HCT116 (cell line): ENCODE measurements at regions not wholly inside any gene's neighbourhood (a gene's known extent, or its start where the extent isn't known, plus 50 kb on each side); places are given as distances from the start of the nearest gene placed in this dataset.

ENCODE experiments used
- ATAC-seq: fragments of 200-7000 bp; cut with Tn5 transposase; 2 replicates; pipeline ENCODE4 v1.9.1; 2020; ENCODE audit warnings: mild to moderate bottlenecking, moderate library complexity
- BruUV-seq: library from RNA; stranded (reverse); fragments of 400-500 nt; replicated peaks from 2 replicates; lab custom pipeline; 2021; lab: Mats Ljungman, UMichigan
- CTCF ChIA-PET: fragments of 300-600 bp; sonication (Branson Sonifier 250); formaldehyde crosslinking; loops from one replicate; lab custom pipeline; 2021; ENCODE audit warnings: antibody characterized with exemption; lab: Charles Lee
- POLR2A ChIA-PET: fragments of 300-600, 350-600 bp; sonication (Branson Sonifier 250); formaldehyde crosslinking; loops from one replicate; lab custom pipeline; 2021; ENCODE audit warnings: antibody characterized with exemption; lab: Charles Lee
- RAD21 ChIA-PET, 2 experiments: fragments of 300-600 bp; sonication (Branson Sonifier 250); formaldehyde crosslinking; loops; one replicate each; lab custom pipeline; 2023; ENCODE audit warnings: low total read pairs in 2 of 2; ENCODE audit not compliant: uncharacterized antibody in 2 of 2, unreplicated experiment in 2 of 2, low non-redundant PET in 1 of 2; lab: Charles Lee
- DNase-seq: peaks from one replicate; pipeline ENCODE4 v3.0.0-alpha.2; 2010; ENCODE audit warnings: low read depth, low spot score
- H2AFZ ChIP-seq: fragments of 200-600 bp; shearing (Covaris generic), sonication (generic); 2 replicates; pipeline ENCODE4 v1.6.1; 2017; ENCODE audit warnings: low read depth, mixed run types, mixed read lengths, antibody characterized with exemption, low read length; ENCODE audit not compliant: poor library complexity, severe bottlenecking
- H3K27ac ChIP-seq: 2 replicates; pipeline ENCODE4 v1.5.1; 2012; ENCODE audit warnings: low read depth, low read length
- H3K27me3 ChIP-seq: fragments of 200-600 bp; sonication (generic); 2 replicates; pipeline ENCODE4 v1.6.1; 2016; ENCODE audit warnings: mixed run types, low read length, mixed read lengths; ENCODE audit not compliant: insufficient read depth
- H3K36me3 ChIP-seq, 2 experiments: fragments of 200-500 bp in 1 of 2; fragments of 200-600 bp in 1 of 2; sonication (Bioruptor generic) in 1 of 2; sonication (generic) in 1 of 2; 2 replicates each; pipeline versions ENCODE4 v1.5.1 to v1.6.1; 2014 to 2016; ENCODE audit warnings: low read length in 2 of 2, inconsistent platforms in 1 of 2, mixed read lengths in 1 of 2, mixed run types in 1 of 2; ENCODE audit not compliant: insufficient read depth in 2 of 2, control insufficient read depth in 1 of 2
- H3K4me1 ChIP-seq, 2 experiments: fragments of 200-600 bp in 1 of 2; sonication (generic) in 1 of 2; 2 replicates each; pipeline versions ENCODE4 v1.5.1 to v1.6.1; 2012 to 2017; ENCODE audit warnings: low read length in 2 of 2, inconsistent platforms in 1 of 2, mild to moderate bottlenecking in 1 of 2, mixed read lengths in 1 of 2, mixed run types in 1 of 2, moderate library complexity in 1 of 2; ENCODE audit not compliant: insufficient read depth in 2 of 2, control insufficient read depth in 1 of 2
- H3K4me2 ChIP-seq: fragments of 200-600 bp; sonication (generic); 2 replicates; pipeline ENCODE4 v1.6.1; 2017; ENCODE audit warnings: mixed run types, low read length, mixed read lengths
- H3K4me3 ChIP-seq, 2 experiments: fragments of 200-600 bp in 1 of 2; sonication (generic) in 1 of 2; replicated peaks in 1 of 2; 2 replicates each; pipeline ENCODE4 v1.5.1; 2011 to 2016; ENCODE audit warnings: low read length in 2 of 2, control low read depth in 1 of 2, low read depth in 1 of 2, mild to moderate bottlenecking in 1 of 2, mixed read lengths in 1 of 2, mixed run types in 1 of 2
- H3K79me2 ChIP-seq: fragments of 200-600 bp; sonication (generic); 2 replicates; pipeline ENCODE4 v1.6.1; 2017; ENCODE audit warnings: mild to moderate bottlenecking, mixed run types, low read length, moderate library complexity, mixed read lengths; ENCODE audit not compliant: insufficient read depth
- H3K9ac ChIP-seq: fragments of 200-600 bp; sonication (generic); 2 replicates; pipeline ENCODE4 v1.6.1; 2016; ENCODE audit warnings: low read length, mixed read lengths
- H3K9me2 ChIP-seq: fragments of 200-600 bp; sonication (generic), shearing (Covaris generic); 2 replicates; pipeline ENCODE4 v1.6.1; 2017; ENCODE audit warnings: mixed run types, mild to moderate bottlenecking, moderate library complexity; ENCODE audit not compliant: insufficient read depth
- H3K9me3 ChIP-seq, 2 experiments: fragments of 200-500 bp in 1 of 2; fragments of 200-600 bp in 1 of 2; sonication (Bioruptor generic) in 1 of 2; sonication (generic) in 1 of 2; 2 replicates each; pipeline ENCODE4 v1.6.1; 2014 to 2017; ENCODE audit warnings: low read length in 2 of 2, mixed read lengths in 2 of 2, inconsistent platforms in 1 of 2, low read depth in 1 of 2, mild to moderate bottlenecking in 1 of 2, mixed run types in 1 of 2, moderate library complexity in 1 of 2; ENCODE audit not compliant: control insufficient read depth in 1 of 2, insufficient read depth in 1 of 2
- H4K20me1 ChIP-seq: fragments of 200-600 bp; sonication (generic), shearing (Covaris generic); 2 replicates; pipeline ENCODE4 v1.6.1; 2017; ENCODE audit warnings: mixed run types, mild to moderate bottlenecking, moderate library complexity; ENCODE audit not compliant: insufficient read depth
- CEBPB ChIP-seq: IDR thresholded peaks from 2 replicates; pipeline ENCODE4 v1.6.1; 2012; ENCODE audit warnings: low read depth
- MAX ChIP-seq: IDR thresholded peaks from 2 replicates; pipeline ENCODE4 v1.6.1; 2012
- POLR2A ChIP-seq: IDR thresholded peaks from 2 replicates; pipeline ENCODE4 v1.7.0; 2011; ENCODE audit warnings: borderline replicate concordance; ENCODE audit not compliant: insufficient read depth, insufficient read length; ENCODE audit errors: extremely low read depth
- POLR2AphosphoS5 ChIP-seq: IDR thresholded peaks from 2 replicates; pipeline ENCODE4 v1.6.1; 2011; ENCODE audit warnings: mild to moderate bottlenecking, low read depth, low read length, moderate library complexity
- RAD21 ChIP-seq: IDR thresholded peaks from 2 replicates; pipeline ENCODE4 v1.6.1; 2012; ENCODE audit warnings: low read depth, mild to moderate bottlenecking
- REST ChIP-seq: IDR thresholded peaks from 2 replicates; pipeline ENCODE4 v1.6.1; 2012; ENCODE audit warnings: low read depth
- SIN3A ChIP-seq: IDR thresholded peaks from 2 replicates; pipeline ENCODE4 v1.6.1; 2012; ENCODE audit warnings: low read depth
- TCF7L2 ChIP-seq: IDR thresholded peaks from 2 replicates; pipeline ENCODE4 v1.7.0; 2011; ENCODE audit warnings: borderline replicate concordance, inconsistent platforms; ENCODE audit not compliant: insufficient read depth, insufficient read length; ENCODE audit errors: extremely low read depth
- YY1 ChIP-seq: IDR thresholded peaks from 2 replicates; pipeline ENCODE4 v1.6.1; 2011; ENCODE audit warnings: low read length, low read depth, moderate library complexity, mild to moderate bottlenecking; ENCODE audit not compliant: insufficient replicate concordance; ENCODE audit errors: extremely low read depth
- ZFX ChIP-seq: fragments of 450-650 bp; IDR thresholded peaks from 2 replicates; pipeline ENCODE4 v1.6.1; 2017
- ZNF274 ChIP-seq: fragments of 200-500 bp; sonication (Bioruptor generic); IDR thresholded peaks from 2 replicates; pipeline ENCODE4 v1.6.1; 2014; ENCODE audit warnings: mild to moderate bottlenecking, low read depth, low read length, inconsistent platforms
- intact Hi-C: fragments of 100-400 bp; cut with micrococcal nuclease; formaldehyde crosslinking; loops from 2 replicates; pipeline ENCODE4 v1.10.0; 2022

- Histone ChIP-seq H3K4me2 (no peak overlapping the region), H3K9me2 (no peaks in the 10 kb centered on the region), H3K4me1 (no peaks in the 10 kb centered on the region), H3K36me3 (no peaks in the 10 kb centered on the region), H3K4me3 (no peak overlapping the region), H4K20me1 (no peaks in the 10 kb centered on the region), H3K9ac (no peak overlapping the region), H3K27me3 (no peaks in the 10 kb centered on the region), H2AFZ (no peak overlapping the region), H3K27ac (no peak overlapping the region), H3K9me3 (no peaks in the 10 kb centered on the region), H3K79me2 (no peaks in the 10 kb centered on the region)
- RAD21 ChIA-PET, result no interaction called here
- ATAC-seq (no peak), DNase-seq (no peak)
- BruUV-seq, result no TSS peak
- intact Hi-C loops, result no loop called here
- POLR2A ChIA-PET, result no interaction called here
- CTCF ChIA-PET, result no interaction called here
- no peak for TF ChIP-seq POLR2A
- no peak for TF ChIP-seq TCF7L2
- TF ChIP-seq CEBPB, result no peak
- no peak for TF ChIP-seq RAD21
- TF ChIP-seq ZFX, result no peak
- TF ChIP-seq MAX, result no peak
- TF ChIP-seq ZNF274, result no peak
- no peak for TF ChIP-seq SIN3A
- no peak for TF ChIP-seq POLR2AphosphoS5
- no peak for TF ChIP-seq YY1
- no peak for TF ChIP-seq REST
These were observed 78.9 kb upstream of the SPRED2 start for GRCh38 chr2:65511306-65511705.
